GM18511 (cell line): ENCODE measurements at regions not wholly inside any gene's neighbourhood (a gene's known extent, or its start where the extent isn't known, plus 50 kb on each side); places are given as distances from the start of the nearest gene placed in this dataset.
"Not testable (repeated sequence)": the region's sequence is repeated elsewhere in the genome, so short reads cannot be mapped to it uniquely, and the experiment has no call there.

Experiments
- ATAC-seq: cut with Tn5 transposase; IDR thresholded peaks from one replicate; pipeline ENCODE4 v1.9.1; 2021; ENCODE audit warnings: mild to moderate bottlenecking, moderate library complexity; ENCODE audit not compliant: unreplicated experiment

DNA sequence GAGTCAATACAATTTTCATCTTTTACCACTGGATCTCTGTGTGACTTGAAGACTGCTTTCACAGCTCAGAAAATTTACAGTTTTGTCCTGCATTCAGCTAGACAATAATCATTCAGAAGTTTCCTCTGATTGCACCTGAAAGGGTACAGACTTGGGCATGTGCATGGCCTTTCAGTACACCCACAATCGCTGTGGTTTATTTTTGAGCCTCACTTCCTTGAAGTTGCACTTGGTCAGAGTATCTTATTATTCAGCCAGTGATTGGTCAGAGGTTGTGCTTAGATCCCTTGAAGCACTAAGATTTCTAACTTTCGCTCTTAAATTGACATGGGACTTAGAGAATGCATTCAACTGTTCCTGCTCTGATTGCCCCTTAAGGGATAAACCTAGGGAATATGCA, 508.2 kb downstream of the FAM181B start:
- no peak for ATAC-seq

DNA sequence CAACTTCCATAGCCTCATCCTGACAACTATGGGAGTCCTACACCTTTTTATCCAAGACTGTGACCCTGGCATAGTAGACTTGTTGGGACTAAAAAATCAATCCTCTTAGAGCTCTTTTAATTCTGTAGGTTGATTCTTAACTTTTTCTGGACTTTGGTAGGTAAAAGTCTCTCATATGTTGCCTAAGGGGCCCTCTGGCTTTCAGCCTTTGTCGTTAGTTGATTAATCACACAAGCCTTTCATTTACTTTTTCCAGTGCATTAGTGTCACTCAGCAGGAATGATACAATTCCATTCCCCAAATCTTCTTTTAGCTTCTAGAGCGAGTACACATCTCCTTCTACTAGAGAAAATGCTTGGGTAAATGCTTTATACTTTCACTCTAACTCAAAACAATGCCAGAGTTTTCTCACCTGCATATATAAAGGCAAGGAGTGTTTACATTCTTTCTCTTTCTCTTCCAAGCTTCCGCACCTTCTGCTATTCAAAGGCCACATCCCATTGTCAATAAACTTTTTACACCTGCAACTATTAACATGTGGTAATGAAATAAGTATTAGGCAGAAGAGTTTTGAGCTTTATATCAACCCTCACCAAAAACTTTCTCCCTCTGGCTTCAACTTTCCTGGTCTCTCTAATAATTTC, 516.6 kb downstream of the FAM181B start:
- no peak for ATAC-seq

GRCh38 chr11:82210011-82210410, 523.7 kb downstream of the FAM181B start:
- no peak for ATAC-seq

DNA sequence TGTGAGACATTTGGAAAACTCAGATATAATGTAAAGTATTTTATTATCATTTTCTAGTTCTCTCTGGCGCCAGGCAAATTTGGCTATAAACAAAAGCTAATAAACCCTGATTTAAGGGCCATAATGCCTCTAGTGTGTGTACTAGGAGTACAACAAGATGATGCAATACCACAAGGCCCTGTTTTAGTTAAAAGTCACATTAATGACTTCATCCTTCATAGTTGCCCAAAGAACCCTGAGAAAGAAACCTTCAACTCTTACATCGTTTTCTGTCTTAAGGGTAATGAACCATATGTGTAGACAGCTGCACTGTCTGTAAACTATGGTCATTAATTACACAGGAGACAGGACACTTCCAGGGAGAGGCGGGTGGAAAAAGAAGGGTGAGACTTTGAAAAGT, 538.4 kb downstream of the FAM181B start:
- ATAC-seq = no peak

DNA sequence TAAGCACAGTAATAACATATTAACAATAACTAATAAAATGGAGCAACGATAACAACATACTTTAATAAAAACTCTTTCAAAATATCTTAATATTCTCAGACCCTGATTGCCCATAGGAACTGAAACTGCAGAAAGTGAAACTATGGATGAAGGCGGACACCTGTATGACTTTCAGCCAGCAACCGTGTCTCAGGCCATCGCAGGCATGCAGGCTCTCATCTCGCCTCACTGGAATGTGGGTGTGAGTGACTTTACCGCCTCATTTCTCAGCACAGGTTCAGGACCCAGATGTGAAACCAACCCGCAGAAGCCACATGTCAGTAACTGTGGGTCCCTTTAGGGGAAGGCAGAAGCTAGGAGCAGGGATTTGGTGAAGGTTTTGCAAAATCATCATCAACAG, 539.1 kb downstream of the FAM181B start:
- peak; percentile 66 for ATAC-seq

DNA sequence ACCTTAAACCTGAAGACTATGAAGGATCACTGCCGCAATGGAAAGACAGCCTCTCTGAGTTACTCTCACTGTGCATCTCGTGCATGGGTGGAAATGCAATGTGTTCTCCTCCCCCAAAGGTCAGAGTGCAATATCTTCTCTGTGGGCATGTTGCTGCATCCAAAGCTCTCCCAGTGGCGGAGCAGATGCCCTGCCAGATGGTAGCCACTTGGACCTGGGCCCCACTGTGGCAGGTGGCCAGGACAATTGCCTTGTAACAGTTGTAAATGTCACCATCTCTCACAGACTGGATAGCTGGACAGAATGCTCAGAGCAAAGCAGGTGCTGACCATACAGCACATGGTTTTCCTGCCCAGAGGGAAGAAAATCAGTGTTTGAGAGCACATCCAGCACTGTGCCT, 542.0 kb downstream of the FAM181B start:
- ATAC-seq = no peak

GRCh38 chr11:82185925-82186324, 547.7 kb downstream of the FAM181B start:
- no peak for ATAC-seq

DNA sequence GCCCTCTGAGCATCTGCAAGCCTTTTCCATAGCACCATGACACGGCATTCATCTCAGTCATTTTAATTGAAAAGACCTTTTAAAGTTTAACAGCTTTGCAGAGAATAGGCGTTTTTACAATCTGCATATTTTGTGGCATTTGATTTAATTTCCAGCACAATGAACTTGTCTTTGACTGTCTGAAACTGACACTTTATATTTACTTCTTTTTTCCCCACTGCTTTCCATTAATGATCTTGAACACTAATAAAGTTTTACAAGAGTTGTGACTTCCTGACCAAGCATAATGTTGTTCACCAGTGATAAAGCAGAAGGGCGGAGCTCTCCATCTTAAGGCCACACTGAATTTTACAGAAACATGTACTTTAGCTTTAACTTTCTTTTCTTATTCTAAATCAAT, 548.7 kb downstream of the FAM181B start:
- ATAC-seq = no peak

DNA sequence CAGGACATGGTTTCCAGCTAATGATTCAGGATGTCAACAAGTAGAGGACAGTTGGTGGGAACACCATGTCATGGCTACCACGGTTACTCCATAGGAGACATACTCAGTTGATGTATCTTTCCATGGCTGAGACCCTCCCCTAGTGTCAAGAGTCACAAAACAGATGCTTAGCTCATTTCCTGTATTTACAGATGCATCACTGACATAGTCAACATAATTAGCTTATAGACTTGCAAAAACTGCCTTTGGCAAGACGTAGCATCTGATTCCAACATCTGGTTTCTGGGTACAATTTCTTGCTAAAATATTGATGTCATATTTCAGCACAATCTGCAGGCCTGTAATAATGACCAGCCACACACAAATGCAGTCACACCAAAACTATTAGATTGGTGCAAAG, 550.3 kb downstream of the FAM181B start:
- ATAC-seq = no peak

DNA sequence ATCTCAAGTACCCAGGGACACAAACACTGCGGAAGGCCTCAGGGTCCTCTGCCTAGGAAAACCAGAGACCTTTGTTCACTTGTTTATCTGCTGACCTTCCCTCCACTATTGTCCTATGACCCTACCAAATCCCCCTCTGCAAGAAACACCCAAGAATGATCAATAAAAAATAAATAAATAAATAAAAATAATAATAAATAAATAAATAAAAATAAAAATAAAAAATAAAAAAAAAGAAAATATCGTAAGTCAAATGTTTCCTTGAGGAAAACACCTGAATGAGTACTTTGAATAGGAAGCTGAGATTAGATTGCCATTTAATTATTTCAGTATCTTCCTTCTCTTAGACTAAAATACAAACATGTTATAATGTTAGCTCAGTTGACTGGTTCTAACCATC, 551.0 kb downstream of the FAM181B start:
- ATAC-seq = not testable (repeated sequence)

GRCh38 chr11:82181796-82182195, 551.9 kb downstream of the FAM181B start:
- not testable (repeated sequence) for ATAC-seq

DNA sequence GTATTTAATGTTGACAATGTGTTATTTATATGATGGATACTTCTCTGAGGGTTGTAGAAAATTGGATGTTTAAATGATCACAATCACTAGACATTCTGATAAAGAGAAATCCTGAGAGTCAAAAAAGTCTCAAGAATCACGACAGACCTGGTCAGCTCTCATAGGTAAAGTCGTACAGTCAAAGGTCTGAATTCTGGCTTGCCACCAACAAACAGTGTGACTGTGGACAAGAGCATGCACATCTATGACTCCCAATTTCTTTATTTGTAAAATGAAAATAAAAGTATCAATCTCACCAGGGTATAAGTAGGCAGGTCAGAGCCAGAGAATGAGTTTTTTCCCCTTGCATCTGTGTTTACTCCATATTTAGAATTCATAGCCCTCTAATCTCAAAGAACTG, 556.7 kb downstream of the FAM181B start:
- no peak for ATAC-seq

GRCh38 chr11:82176365-82176764, 557.3 kb downstream of the FAM181B start:
- no peak for ATAC-seq

DNA sequence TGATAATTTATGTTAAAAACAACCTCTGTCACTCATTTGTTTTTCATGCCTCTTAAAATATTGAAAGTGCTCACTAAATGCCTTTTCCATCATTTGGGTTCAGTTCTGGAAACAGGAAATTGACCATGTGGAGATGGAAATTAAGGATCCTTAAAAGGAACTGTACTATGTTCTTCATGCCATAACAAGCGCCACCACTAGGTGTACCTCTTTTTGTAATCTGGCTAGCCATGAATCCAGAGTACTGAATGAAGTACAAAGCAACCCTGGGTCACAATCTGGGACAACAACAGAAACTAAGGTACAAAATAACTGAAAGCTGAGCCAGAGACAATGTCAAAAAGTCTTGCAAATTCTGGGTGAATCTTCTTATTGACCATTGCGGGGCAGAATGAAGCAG, 559.1 kb downstream of the FAM181B start:
- ATAC-seq = no peak

- no peak for ATAC-seq
These were observed 586.9 kb downstream of the FAM181B start for GRCh38 chr11:82146789-82147188.

DNA sequence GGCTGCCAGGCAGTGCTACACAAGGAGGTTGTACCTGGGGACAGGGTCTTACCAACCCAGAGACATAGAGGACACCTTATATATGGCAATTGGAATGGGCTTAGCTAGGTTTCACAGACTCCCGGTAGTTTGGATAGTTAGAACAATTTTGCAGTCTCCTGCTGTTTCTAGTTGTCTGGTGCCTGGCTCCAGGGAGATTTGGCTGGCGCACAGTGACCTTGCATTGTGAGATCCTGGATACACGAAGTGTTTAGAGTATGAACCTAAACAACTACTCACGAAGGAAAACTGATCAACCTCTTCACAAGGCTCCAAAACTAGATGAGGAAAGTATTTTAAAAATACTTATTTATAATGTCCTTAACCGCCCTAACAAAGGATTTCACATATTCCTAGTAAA, 614.7 kb downstream of the FAM181B start:
- no peak for ATAC-seq

DNA sequence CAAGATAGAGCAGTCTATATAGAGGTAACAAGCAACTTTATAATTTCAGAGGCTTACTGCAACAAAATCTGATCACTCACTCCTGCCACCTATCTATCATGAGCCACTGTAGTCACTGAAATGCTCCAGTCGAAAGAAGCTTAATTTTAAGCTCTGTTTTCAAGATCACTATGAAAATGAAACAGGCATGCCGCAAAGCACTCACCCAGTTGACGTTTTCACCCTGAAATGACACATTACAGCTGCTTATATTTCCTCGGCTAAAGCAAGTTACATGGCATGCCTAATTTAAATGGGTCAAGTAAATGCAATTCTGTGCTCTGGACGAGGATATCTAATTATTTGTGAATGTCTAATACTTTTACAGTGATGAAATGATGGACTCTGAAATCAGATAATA, 616.3 kb downstream of the FAM181B start:
- no peak for ATAC-seq

- no peak for ATAC-seq
These were observed 628.2 kb downstream of the FAM181B start for GRCh38 chr11:82105331-82105998.

DNA sequence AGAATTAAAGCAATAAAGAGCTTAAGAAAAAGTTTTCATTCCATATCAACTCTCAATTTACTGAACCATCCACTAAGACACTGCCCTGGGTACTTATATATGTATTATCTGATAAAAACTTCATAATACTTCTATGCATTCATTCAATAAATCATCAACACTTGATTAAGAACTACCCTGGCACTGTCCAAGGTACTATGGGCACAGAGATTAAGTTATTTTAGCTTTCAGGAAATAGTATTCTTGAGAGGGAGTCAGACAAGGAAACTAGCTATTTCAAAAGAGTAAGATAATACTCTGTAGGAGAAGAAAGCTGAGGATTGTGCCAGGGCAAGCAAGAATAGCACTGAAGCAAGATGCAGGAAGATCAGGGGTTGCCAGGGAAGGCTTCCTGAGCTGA, 640.8 kb downstream of the FAM181B start:
- no peak for ATAC-seq

- ATAC-seq = no peak
These were observed 644.2 kb downstream of the FAM181B start for GRCh38 chr11:82089426-82089825.

DNA sequence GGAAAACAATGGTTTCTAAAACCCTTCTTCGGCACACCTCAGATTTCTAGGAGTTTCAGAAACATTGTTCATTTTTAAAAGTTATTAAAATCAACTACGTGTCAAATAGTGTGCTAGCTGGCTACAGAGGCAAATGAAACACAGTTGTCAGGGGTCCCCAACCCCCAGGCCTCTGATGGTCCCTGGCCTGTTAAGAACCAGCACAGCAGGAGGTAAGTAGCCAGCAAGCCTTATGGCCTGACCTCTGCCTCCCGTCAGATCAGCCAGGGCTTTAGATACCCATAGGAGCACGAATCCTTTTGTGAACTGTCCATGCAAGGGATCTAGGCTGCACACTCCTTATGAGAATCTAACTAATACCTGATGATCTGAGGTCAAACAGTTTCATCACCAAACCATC, 648.2 kb downstream of the FAM181B start:
- ATAC-seq = no peak

GRCh38 chr11:82082976-82083375, 650.7 kb downstream of the FAM181B start:
- no peak for ATAC-seq

DNA sequence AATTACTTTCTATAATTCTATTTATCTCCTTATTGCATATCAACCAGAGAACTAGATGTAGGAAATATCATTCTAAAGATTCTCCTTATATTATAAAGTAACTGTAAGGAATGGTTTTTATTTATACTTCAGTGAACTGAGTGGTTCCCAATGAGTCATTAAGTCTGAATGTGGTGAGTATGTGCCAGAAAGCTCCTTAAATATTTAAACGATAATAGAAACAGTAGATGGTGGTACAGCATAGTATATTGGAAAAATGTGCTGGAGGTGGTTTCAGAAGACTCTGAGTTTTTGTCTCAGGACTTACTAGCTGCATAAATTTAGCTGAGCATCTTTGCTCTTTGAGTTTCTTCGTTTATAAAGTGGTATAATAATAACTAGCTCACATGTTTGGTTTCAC, 653.5 kb downstream of the FAM181B start:
- no peak for ATAC-seq
